H1 (cell line): ENCODE measurements at regions not wholly inside any gene's neighbourhood (a gene's known extent, or its start where the extent isn't known, plus 50 kb on each side); places are given as distances from the start of the nearest gene placed in this dataset.

Experiments used
- CTCF ChIA-PET: fragments of 300-600 bp; sonication (Branson Sonifier 250); formaldehyde crosslinking; loops from one replicate; lab custom pipeline; 2021; ENCODE audit not compliant: partially characterized antibody; lab: Charles Lee
- POLR2A ChIA-PET: fragments of 300-600 bp; sonication (Branson Sonifier 250); formaldehyde crosslinking; loops from one replicate; lab custom pipeline; 2021; ENCODE audit warnings: inconsistent platforms; ENCODE audit not compliant: partially characterized antibody; lab: Charles Lee
- DNase-seq, 2 experiments: peaks; one replicate each; pipeline versions ENCODE4 v3.0.0 to v3.0.0-alpha.2; 2010 to 2022; ENCODE audit warnings: low spot score in 2 of 2, low read depth in 1 of 2, mixed read lengths in 1 of 2
- FAIRE-seq: peaks from 2 replicates; lab custom pipeline; 2011; peaks lifted over from hg19 to GRCh38; lab: Jason Lieb, UNC
- H2AFZ ChIP-seq: 2 replicates; pipeline ENCODE4 v1.8.1; 2012; ENCODE audit warnings: low read length, inconsistent platforms
- H2AK5ac ChIP-seq: 2 replicates; pipeline ENCODE4 v1.6.1; 2013; ENCODE audit warnings: low read depth, low read length
- H2BK120ac ChIP-seq: replicated peaks from 2 replicates; pipeline ENCODE3; 2013; ENCODE audit warnings: low read depth, low read length, inconsistent platforms
- H2BK12ac ChIP-seq: 2 replicates; pipeline ENCODE4 v1.6.1; 2013; ENCODE audit warnings: low read depth, low read length
- H2BK15ac ChIP-seq: 2 replicates; pipeline ENCODE4 v1.6.1; 2013; ENCODE audit warnings: low read length
- H2BK20ac ChIP-seq: 2 replicates; pipeline ENCODE4 v1.6.1; 2013; ENCODE audit warnings: low read length
- H2BK5ac ChIP-seq: 2 replicates; pipeline ENCODE4 v1.6.1; 2013; ENCODE audit warnings: low read depth, low read length
- H3K14ac ChIP-seq: 2 replicates; pipeline ENCODE4 v1.6.1; 2013; ENCODE audit warnings: inconsistent platforms; ENCODE audit not compliant: insufficient read length
- H3K18ac ChIP-seq: 2 replicates; pipeline ENCODE4 v1.6.1; 2013; ENCODE audit warnings: low read length; ENCODE audit errors: extremely low read depth
- H3K23ac ChIP-seq: 2 replicates; pipeline ENCODE4 v1.6.1; 2013; ENCODE audit warnings: inconsistent platforms; ENCODE audit not compliant: insufficient read length
- H3K23me2 ChIP-seq: 2 replicates; pipeline ENCODE4 v1.6.1; 2013; ENCODE audit warnings: low read depth, low read length
- H3K27ac ChIP-seq: 2 replicates; pipeline ENCODE4 v1.6.1; 2011; ENCODE audit warnings: low read depth, low read length, inconsistent platforms
- H3K27me3 ChIP-seq, 4 experiments: replicated peaks in 1 of 4; 1 replicate in 1 of 4; 2 replicates in 3 of 4; pipeline versions ENCODE4 v1.6.1 to v1.8.1; 2011 to 2013; ENCODE audit warnings: low read length in 3 of 4, mild to moderate bottlenecking in 3 of 4, inconsistent platforms in 2 of 4, mixed read lengths in 2 of 4, moderate library complexity in 1 of 4; ENCODE audit not compliant: control insufficient read depth in 3 of 4, insufficient read depth in 3 of 4; ENCODE audit errors: extremely low read depth in 1 of 4
- H3K36me3 ChIP-seq, 4 experiments: 2 replicates each; pipeline versions ENCODE4 v1.6.1 to v1.8.1; 2011 to 2013; ENCODE audit warnings: mild to moderate bottlenecking in 4 of 4, low read length in 3 of 4, moderate library complexity in 2 of 4, control low read depth in 1 of 4, inconsistent platforms in 1 of 4; ENCODE audit not compliant: insufficient read depth in 4 of 4, control insufficient read depth in 2 of 4
- H3K4ac ChIP-seq: replicated peaks from 2 replicates; pipeline ENCODE3; 2013; ENCODE audit warnings: low read length, low read depth, mixed read lengths, inconsistent platforms; ENCODE audit not compliant: insufficient read length
- H3K4me1 ChIP-seq, 4 experiments: replicated peaks in 1 of 4; 1 replicate in 1 of 4; 2 replicates in 3 of 4; pipeline versions ENCODE4 v1.6.1 to v1.8.1; 2011 to 2013; ENCODE audit warnings: low read length in 3 of 4, inconsistent platforms in 2 of 4, mixed read lengths in 1 of 4; ENCODE audit not compliant: insufficient read depth in 4 of 4, control insufficient read depth in 3 of 4
- H3K4me2 ChIP-seq, 2 experiments: 2 replicates each; pipeline versions ENCODE4 v1.6.1 to v1.8.1; 2011 to 2013; ENCODE audit warnings: low read depth in 2 of 2, low read length in 2 of 2, control low read depth in 1 of 2, inconsistent platforms in 1 of 2, mild to moderate bottlenecking in 1 of 2; ENCODE audit not compliant: insufficient read depth in 1 of 2
- H3K4me3 ChIP-seq, 4 experiments: fragments of 200-600, 300-600 bp in 1 of 4; sonication (generic), shearing (Covaris generic), sonication (Bioruptor Twin) in 1 of 4; 2 replicates each; pipeline versions ENCODE4 v1.5.1 to v1.8.1; 2011 to 2016; ENCODE audit warnings: low read length in 4 of 4, low read depth in 3 of 4, control low read depth in 2 of 4, inconsistent platforms in 2 of 4, mild to moderate bottlenecking in 2 of 4, mixed read lengths in 1 of 4, moderate library complexity in 1 of 4; ENCODE audit not compliant: insufficient read depth in 2 of 4; ENCODE audit errors: extremely low read depth in 1 of 4
- H3K56ac ChIP-seq: replicated peaks from 2 replicates; pipeline ENCODE3; 2013; ENCODE audit warnings: low read depth, mild to moderate bottlenecking, mixed read lengths, low read length, inconsistent platforms; ENCODE audit not compliant: insufficient read length
- H3K79me1 ChIP-seq: 2 replicates; pipeline ENCODE4 v1.6.1; 2013; ENCODE audit warnings: low read depth, low read length, control low read depth
- H3K79me2 ChIP-seq, 2 experiments: 2 replicates each; pipeline versions ENCODE4 v1.6.1 to v1.8.1; 2012 to 2013; ENCODE audit warnings: low read length in 2 of 2, mild to moderate bottlenecking in 2 of 2, inconsistent platforms in 1 of 2; ENCODE audit not compliant: insufficient read depth in 2 of 2, control insufficient read depth in 1 of 2
- H3K9ac ChIP-seq, 4 experiments: replicated peaks in 1 of 4; 1 replicate in 1 of 4; 2 replicates in 3 of 4; pipeline versions ENCODE4 v1.6.1 to v1.8.1; 2011 to 2013; ENCODE audit warnings: low read depth in 3 of 4, low read length in 3 of 4, control low read depth in 2 of 4, mild to moderate bottlenecking in 2 of 4, moderate library complexity in 2 of 4, inconsistent platforms in 1 of 4; ENCODE audit errors: extremely low read depth in 1 of 4
- H3K9me3 ChIP-seq, 2 experiments: 2 replicates each; pipeline versions ENCODE4 v1.6.1 to v1.8.1; 2012 to 2013; ENCODE audit warnings: mild to moderate bottlenecking in 2 of 2, moderate library complexity in 2 of 2, control low read depth in 1 of 2, inconsistent platforms in 1 of 2, low read depth in 1 of 2, low read length in 1 of 2, mixed read lengths in 1 of 2; ENCODE audit not compliant: insufficient read depth in 2 of 2
- H4K20me1 ChIP-seq, 2 experiments: replicated peaks in 1 of 2; 2 replicates each; pipeline versions ENCODE3 to v1.8.1; 2011 to 2013; ENCODE audit warnings: inconsistent platforms in 2 of 2, low read length in 2 of 2, mild to moderate bottlenecking in 1 of 2; ENCODE audit not compliant: insufficient read depth in 2 of 2, control insufficient read depth in 1 of 2
- H4K5ac ChIP-seq: 2 replicates; pipeline ENCODE4 v1.6.1; 2013; ENCODE audit warnings: low read length, low read depth, mixed read lengths, inconsistent platforms; ENCODE audit not compliant: insufficient read length
- H4K8ac ChIP-seq: 2 replicates; pipeline ENCODE4 v1.8.0; 2013; ENCODE audit warnings: mild to moderate bottlenecking, moderate library complexity, low read length, inconsistent platforms; ENCODE audit not compliant: insufficient read depth; ENCODE audit errors: extremely low read depth
- H4K91ac ChIP-seq: replicated peaks from 2 replicates; pipeline ENCODE3; 2013; ENCODE audit warnings: low read length, mixed read lengths, inconsistent platforms; ENCODE audit not compliant: insufficient read length
- EP300 ChIP-seq, 2 experiments: IDR thresholded peaks; 1 replicate in 1 of 2; 2 replicates in 1 of 2; pipeline ENCODE4 v1.6.1; 2011 to 2012; ENCODE audit warnings: low read depth in 2 of 2, low read length in 2 of 2, mild to moderate bottlenecking in 2 of 2, borderline replicate concordance in 1 of 2, inconsistent platforms in 1 of 2, moderate library complexity in 1 of 2
- GTF2F1 ChIP-seq: IDR thresholded peaks from 2 replicates; pipeline ENCODE4 v1.6.1; 2012; ENCODE audit warnings: low read depth, low read length, improper control_type of control experiment, borderline replicate concordance
- WGBS, 2 experiments: shearing (Covaris generic) in 1 of 2; methylation state at CpG; one replicate each; pipeline versions ENCODE4 v1.1.6 to v1.1.7; 2013 to 2015; ENCODE audit warnings: low lambda C conversion rate in 2 of 2, mixed read lengths in 2 of 2, inconsistent platforms in 1 of 2, low coverage in 1 of 2, missing lambda C conversion rate in 1 of 2; ENCODE audit not compliant: insufficient replicate concordance in 2 of 2, insufficient coverage in 1 of 2, insufficient read length in 1 of 2; ENCODE audit errors: extremely low coverage in 1 of 2, missing lambda C conversion rate in 1 of 2; 5-methylcytosine and 5-hydroxymethylcytosine counted together

DNA sequence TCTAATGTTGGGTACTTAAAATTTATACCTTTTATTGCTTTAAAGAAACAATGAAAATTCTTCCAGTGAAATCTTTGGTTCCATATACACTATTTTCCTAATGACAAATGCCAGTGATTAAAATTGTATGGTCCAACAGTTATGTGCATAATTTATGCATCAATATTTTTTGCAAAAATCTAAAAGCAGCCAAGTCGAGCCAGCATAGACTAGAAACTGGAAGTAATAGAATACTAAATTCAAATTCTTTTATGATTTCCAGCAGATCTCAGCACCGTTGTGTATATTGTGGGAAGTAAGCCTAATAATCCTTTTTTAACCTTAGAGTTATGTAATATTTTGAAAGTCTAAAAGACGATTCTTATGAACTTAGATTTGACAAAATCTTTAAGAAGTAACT is 652.0 kb upstream of the GOLIM4 start:
- no peak overlapping the region for H2AFZ ChIP-seq
- H3K23ac ChIP-seq = no peak overlapping the region
- no peaks in the 10 kb centered on the region for H3K36me3 ChIP-seq
- no peaks in the 10 kb centered on the region for H3K79me1 ChIP-seq
- H3K18ac ChIP-seq = no peak overlapping the region
- no peak for FAIRE-seq
- no peak overlapping the region for H3K27ac ChIP-seq
- H3K4me2 ChIP-seq = no peak overlapping the region
- H2BK20ac ChIP-seq = no peak overlapping the region
- H4K5ac ChIP-seq = no peak overlapping the region
- H2BK120ac ChIP-seq = no peak overlapping the region
- POLR2A ChIA-PET = no interaction called here
- H2AK5ac ChIP-seq = no peak overlapping the region
- no peaks in the 10 kb centered on the region for H3K23me2 ChIP-seq
- H4K20me1 ChIP-seq = no peaks in the 10 kb centered on the region
- H3K9me3 ChIP-seq = no peaks in the 10 kb centered on the region; a peak in 1 of 4 replicates
- no peaks in the 10 kb centered on the region for H3K79me2 ChIP-seq
- H3K14ac ChIP-seq = no peak overlapping the region
- H2BK15ac ChIP-seq = no peak overlapping the region
- H3K27me3 ChIP-seq = no peaks in the 10 kb centered on the region
- TF ChIP-seq EP300 (IDR thresholded peaks at IDR 0.05; ENCODE audit: borderline replicate concordance in 1 of 2, low read depth in 2 of 2, low read length in 2 of 2) = no peak
- no peak for TF ChIP-seq GTF2F1
- TF ChIP-seq, all 59 proteins: peak for 0
- H3K9ac ChIP-seq = no peak overlapping the region
- WGBS, 2 experiments = 90% methylated on average over 3 of the region's 3 CpGs; no CpG with 5 or more reads in 1 of the 2 experiments
- no peak overlapping the region for H2BK5ac ChIP-seq
- no peak overlapping the region for H4K8ac ChIP-seq
- no peak overlapping the region for H3K56ac ChIP-seq
- no peak overlapping the region for H3K4me3 ChIP-seq
- no peak for DNase-seq
- H3K4me1 ChIP-seq = no peaks in the 10 kb centered on the region
- H2BK12ac ChIP-seq = no peak overlapping the region
- H4K91ac ChIP-seq = no peak overlapping the region
- CTCF ChIA-PET = no interaction called here
- no peak overlapping the region for H3K4ac ChIP-seq
